HL-60 (cell line): ENCODE measurements at regions not wholly inside any gene's neighbourhood (a gene's known extent, or its start where the extent isn't known, plus 50 kb on each side); places are given as distances from the start of the nearest gene placed in this dataset.
A peak's percentile ranks its signal among the peaks of the same experiment; 100 is the strongest.

Experiments used
- DNase-seq, 2 experiments: peaks; one replicate each; pipeline ENCODE4 v3.0.0-alpha.2; 2010 to 2020; ENCODE audit warnings: low read depth in 1 of 2, low spot score in 1 of 2
- H3K27ac ChIP-seq: fragments of 250-450 bp; sonication (Bioruptor Pico); replicated peaks from 2 replicates; pipeline ENCODE4 v1.5.1; 2020; ENCODE audit warnings: mild to moderate bottlenecking, moderate library complexity
- H3K27me3 ChIP-seq: fragments of 250-450 bp; sonication (Bioruptor Pico); 2 replicates; pipeline ENCODE4 v1.5.1; 2021; ENCODE audit warnings: mild to moderate bottlenecking, moderate library complexity; ENCODE audit not compliant: insufficient read depth, poor library complexity, severe bottlenecking
- H3K4me3 ChIP-seq: replicated peaks from 2 replicates; pipeline ENCODE4 v1.5.1; 2011; ENCODE audit warnings: mild to moderate bottlenecking, control low read depth, low read length; ENCODE audit not compliant: insufficient read depth
- CTCF ChIP-seq: IDR thresholded peaks from one replicate; pipeline ENCODE4 v1.5.1; 2011; ENCODE audit warnings: low read length, control low read depth, inconsistent platforms; ENCODE audit not compliant: insufficient read depth
- GABPA ChIP-seq: IDR thresholded peaks from 2 replicates; pipeline ENCODE4 v1.6.1; 2012; ENCODE audit warnings: low read depth
- POLR2AphosphoS5 ChIP-seq: IDR thresholded peaks from 2 replicates; pipeline ENCODE4 v1.6.1; 2012; ENCODE audit warnings: low read depth
- REST ChIP-seq: IDR thresholded peaks from 2 replicates; pipeline ENCODE4 v1.6.1; 2012; ENCODE audit warnings: low read depth; ENCODE audit not compliant: insufficient replicate concordance
- SPI1 ChIP-seq: IDR thresholded peaks from 2 replicates; pipeline ENCODE4 v1.6.1; 2012; ENCODE audit warnings: low read depth, mild to moderate bottlenecking, borderline replicate concordance

GRCh38 chr15:96764501-96764900 is 434.0 kb downstream of the NR2F2 start:
- TF ChIP-seq POLR2AphosphoS5 (no peak), REST (no peak), CTCF (no peak), GABPA (no peak), SPI1 (no peak)
- no peaks in the 10 kb centered on the region for H3K27me3 ChIP-seq
- H3K4me3 ChIP-seq, result no peak overlapping the region
- H3K27ac ChIP-seq, result no peak overlapping the region
- DNase-seq, result no peak

GRCh38 chr15:96764946-96765345 is 434.4 kb downstream of the NR2F2 start:
- Histone ChIP-seq H3K27ac (no peak overlapping the region), H3K4me3 (no peak overlapping the region), H3K27me3 (no peaks in the 10 kb centered on the region)
- no peak for TF ChIP-seq REST
- TF ChIP-seq SPI1, result no peak
- no peak for TF ChIP-seq CTCF
- TF ChIP-seq GABPA, result no peak
- TF ChIP-seq POLR2AphosphoS5, result no peak
- DNase-seq, result no peak

GRCh38 chr15:96766366-96766765 is 435.9 kb downstream of the NR2F2 start:
- Histone ChIP-seq H3K4me3 (no peak overlapping the region), H3K27me3 (no peaks in the 10 kb centered on the region), H3K27ac (no peak overlapping the region)
- DNase-seq, result peak in 1 of 2 experiments; percentile 68
- TF ChIP-seq CTCF (no peak), POLR2AphosphoS5 (no peak), REST (no peak), GABPA (no peak), SPI1 (no peak)
